Bronchial epithelial cell (primary cell): ENCODE measurements at regions not wholly inside any gene's neighbourhood (a gene's known extent, or its start where the extent isn't known, plus 50 kb on each side); places are given as distances from the start of the nearest gene placed in this dataset.
"Not testable (repeated sequence)": the region's sequence is repeated elsewhere in the genome, so short reads cannot be mapped to it uniquely, and the experiment has no call there.

Source experiments
- DNase-seq: peaks from one replicate; pipeline ENCODE4 v3.0.0-alpha.2; 2010; ENCODE audit warnings: low read depth
- FAIRE-seq: peaks from 2 replicates; lab custom pipeline; 2011; peaks lifted over from hg19 to GRCh38; lab: Jason Lieb, UNC
- H3K27me3 ChIP-seq: 2 replicates; pipeline ENCODE4 v1.5.1; 2011; ENCODE audit warnings: low read length; ENCODE audit not compliant: control insufficient read depth, insufficient read depth
- H3K36me3 ChIP-seq: 2 replicates; pipeline ENCODE4 v1.5.1; 2011; ENCODE audit warnings: low read length; ENCODE audit not compliant: control insufficient read depth, insufficient read depth
- H3K4me3 ChIP-seq: 2 replicates; pipeline ENCODE4 v1.5.1; 2011; ENCODE audit warnings: mild to moderate bottlenecking, low read depth, low read length, control low read depth
- CTCF ChIP-seq: IDR thresholded peaks from 2 replicates; pipeline ENCODE4 v1.5.1; 2011; ENCODE audit warnings: mild to moderate bottlenecking, moderate library complexity, low read length, control low read depth, inconsistent platforms; ENCODE audit not compliant: insufficient read depth, severe bottlenecking

- FAIRE-seq, result no peak
- no peak for DNase-seq
Observed at GRCh38 chr1:234823191-234824176, 213.5 kb upstream of the IRF2BP2 start.

GRCh38 chr1:234821840-234822239 lies 211.9 kb upstream of the IRF2BP2 start:
- DNase-seq, result no peak
- no peak overlapping the region for H3K4me3 ChIP-seq
- no peak for TF ChIP-seq CTCF
- no peaks in the 10 kb centered on the region for H3K36me3 ChIP-seq
- FAIRE-seq, result no peak
- no peaks in the 10 kb centered on the region for H3K27me3 ChIP-seq

More at GRCh38 chr1:234823191-234824176, 213.5 kb upstream of the IRF2BP2 start:
- TF ChIP-seq CTCF, result no peak
- Histone ChIP-seq H3K4me3 (no peak overlapping the region), H3K27me3 (peaks cover 2% of the 10 kb centered on the region), H3K36me3 (no peaks in the 10 kb centered on the region)

GRCh38 chr1:234820597-234820996 lies 210.6 kb upstream of the IRF2BP2 start:
- H3K27me3 ChIP-seq, result no peaks in the 10 kb centered on the region
- no peak for FAIRE-seq
- no peak for DNase-seq
- TF ChIP-seq CTCF, result no peak
- H3K4me3 ChIP-seq, result no peak overlapping the region
- no peaks in the 10 kb centered on the region for H3K36me3 ChIP-seq

GRCh38 chr1:234819845-234820244 lies 209.9 kb upstream of the IRF2BP2 start:
- not testable (repeated sequence) for H3K36me3 ChIP-seq

GRCh38 chr1:234818040-234818387 lies 208.0 kb upstream of the IRF2BP2 start:
- not testable (repeated sequence) for FAIRE-seq, DNase-seq, H3K36me3 ChIP-seq, H3K4me3 ChIP-seq, H3K27me3 ChIP-seq

More at GRCh38 chr1:234819845-234820244, 209.9 kb upstream of the IRF2BP2 start:
- H3K27me3 ChIP-seq, H3K4me3 ChIP-seq, DNase-seq, FAIRE-seq: not testable (repeated sequence)

- H3K27me3 ChIP-seq, DNase-seq, H3K4me3 ChIP-seq, H3K36me3 ChIP-seq, FAIRE-seq: not testable (repeated sequence)
Observed at GRCh38 chr1:234817313-234818039, 207.5 kb upstream of the IRF2BP2 start.

GRCh38 chr1:234816864-234817263 lies 206.9 kb upstream of the IRF2BP2 start:
- not testable (repeated sequence) for H3K4me3 ChIP-seq, FAIRE-seq, H3K36me3 ChIP-seq, DNase-seq, H3K27me3 ChIP-seq

GRCh38 chr1:234816186-234816851 lies 206.3 kb upstream of the IRF2BP2 start:
- H3K27me3 ChIP-seq, DNase-seq, FAIRE-seq, H3K4me3 ChIP-seq, H3K36me3 ChIP-seq: not testable (repeated sequence)

- not testable (repeated sequence) for H3K4me3 ChIP-seq, H3K27me3 ChIP-seq, H3K36me3 ChIP-seq, DNase-seq
- FAIRE-seq, result peak; percentile 18
Observed at GRCh38 chr1:234815295-234815815, 205.4 kb upstream of the IRF2BP2 start.

- H3K36me3 ChIP-seq, H3K27me3 ChIP-seq, DNase-seq, H3K4me3 ChIP-seq, FAIRE-seq: not testable (repeated sequence)
Observed at GRCh38 chr1:234814235-234814634, 204.3 kb upstream of the IRF2BP2 start.
